ENCODE measurements at regions not wholly inside any gene's neighbourhood (a gene's known extent, or its start where the extent isn't known, plus 50 kb on each side); places are given as distances from the start of the nearest gene placed in this dataset.
A peak's percentile ranks its signal among the peaks of the same experiment; 100 is the strongest.

DNA sequence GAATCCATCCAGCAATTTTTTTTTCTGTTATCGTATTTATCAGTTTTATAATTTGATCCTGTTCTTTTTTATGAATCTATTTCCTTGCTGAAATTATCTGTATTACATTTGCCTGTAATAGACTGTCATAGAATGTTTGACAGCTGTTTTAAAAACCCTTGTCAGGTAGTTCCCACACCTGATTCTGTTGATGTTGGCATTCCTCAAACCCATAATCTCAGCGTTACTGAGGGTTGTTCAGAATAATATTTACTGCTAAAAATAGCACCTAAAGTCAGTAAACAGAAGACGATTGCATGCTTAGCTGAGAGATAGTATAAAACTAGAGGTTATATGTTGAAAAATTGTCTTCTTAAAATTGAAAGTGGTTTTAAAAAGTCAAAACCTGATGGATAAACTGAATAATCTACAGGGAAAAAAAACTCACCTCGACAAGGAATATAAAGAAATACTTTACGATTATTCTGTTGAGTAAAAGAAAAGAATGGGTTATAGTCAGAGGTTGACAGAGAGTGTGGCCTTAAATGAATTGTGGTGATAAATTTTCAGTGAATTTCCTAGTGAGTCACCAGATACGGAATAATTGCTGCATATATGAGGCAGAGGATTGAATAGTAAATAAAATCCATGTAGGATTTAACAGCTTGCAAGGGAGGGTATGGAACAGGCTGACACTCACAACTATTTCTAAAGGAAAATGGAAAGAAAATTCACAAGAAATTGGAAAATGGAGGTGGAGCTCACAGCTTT is 824.1 kb upstream of the IGFBP3 start:
- DNase-seq (no peak), ATAC-seq (ENCODE audit: poor library complexity) (peak; percentile 74)
- intact Hi-C loops (cut with DNase I): no loop called here

DNA sequence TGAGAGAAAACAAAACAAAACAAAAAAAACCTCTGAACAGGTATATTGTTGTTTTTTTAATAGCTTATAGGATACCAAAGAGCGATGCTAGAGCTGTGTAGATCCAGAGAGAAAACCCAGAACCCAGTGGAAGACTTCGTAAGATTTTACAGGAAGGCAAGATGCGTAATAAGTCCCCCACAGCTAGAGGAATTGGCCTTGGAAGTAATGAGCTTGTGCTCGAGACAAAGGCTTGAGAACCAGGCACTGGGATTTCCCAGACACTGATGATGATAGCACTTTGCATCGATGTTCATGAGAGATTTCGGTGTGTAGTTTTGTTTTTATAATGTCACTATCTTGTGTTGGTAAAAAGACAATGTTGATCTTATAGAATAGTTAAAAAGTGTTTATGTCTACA is 821.5 kb upstream of the IGFBP3 start:
- DNase-seq (no peak), ATAC-seq (ENCODE audit: poor library complexity) (no peak)
- intact Hi-C loops (cut with DNase I): no loop called here

DNA sequence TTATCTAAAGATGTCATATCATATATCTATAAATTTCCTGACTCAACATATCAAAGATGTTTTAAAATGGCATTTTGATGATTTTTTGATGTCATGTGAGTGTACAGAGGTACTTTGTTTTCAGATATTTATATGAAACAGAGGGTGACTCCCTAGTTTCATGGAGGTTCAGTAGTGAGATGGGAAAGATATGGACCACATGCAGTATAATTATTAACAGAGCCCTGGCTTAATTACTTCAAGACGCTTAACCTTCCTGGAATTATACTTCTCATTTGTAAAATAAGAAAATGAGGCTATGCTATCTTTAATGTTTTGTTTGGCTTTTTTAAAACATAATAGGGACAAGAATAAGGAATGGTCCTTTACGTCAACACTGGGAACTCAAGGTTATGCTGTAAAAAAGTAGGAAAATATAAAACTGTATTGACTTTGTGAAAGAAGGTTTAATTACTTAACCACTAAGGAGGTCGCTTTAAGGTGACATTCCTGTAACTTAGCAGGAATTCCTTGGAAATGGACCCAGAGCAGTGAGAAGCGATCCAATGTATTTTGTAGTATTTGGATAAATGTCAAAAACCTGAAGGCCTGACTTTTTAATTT is 821.0 kb upstream of the IGFBP3 start:
- no peak for ATAC-seq (ENCODE audit: poor library complexity)
- intact Hi-C loops (cut with DNase I): no loop called here
- DNase-seq: no peak

DNA sequence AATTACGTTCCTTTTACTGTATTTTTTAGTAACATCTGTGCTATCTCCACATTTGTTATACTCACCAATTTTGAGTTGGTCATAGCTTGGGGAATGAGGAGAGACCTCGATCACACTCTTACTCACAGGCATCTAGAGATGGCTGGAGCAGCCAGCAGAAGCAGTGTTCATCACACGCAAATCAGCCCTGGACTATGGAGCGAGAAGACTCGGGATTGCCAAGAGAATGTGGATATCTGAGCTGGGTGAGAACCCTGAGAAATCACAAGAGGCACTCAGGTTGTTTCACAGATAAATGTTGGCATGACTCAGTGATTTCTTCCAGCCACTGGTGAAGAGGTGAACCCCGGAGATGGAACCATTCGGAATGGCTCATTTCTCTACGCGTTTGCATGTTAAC is 820.1 kb upstream of the IGFBP3 start:
- intact Hi-C loops (cut with DNase I): no loop called here
- ATAC-seq (ENCODE audit: poor library complexity) (peak; percentile 61), DNase-seq (no peak)

- intact Hi-C loops (cut with DNase I): no loop called here
- ATAC-seq (ENCODE audit: poor library complexity) (peak; percentile 68), DNase-seq (no peak)
Measured at GRCh38 chr7:46739518-46740234, 818.6 kb upstream of the IGFBP3 start.

DNA sequence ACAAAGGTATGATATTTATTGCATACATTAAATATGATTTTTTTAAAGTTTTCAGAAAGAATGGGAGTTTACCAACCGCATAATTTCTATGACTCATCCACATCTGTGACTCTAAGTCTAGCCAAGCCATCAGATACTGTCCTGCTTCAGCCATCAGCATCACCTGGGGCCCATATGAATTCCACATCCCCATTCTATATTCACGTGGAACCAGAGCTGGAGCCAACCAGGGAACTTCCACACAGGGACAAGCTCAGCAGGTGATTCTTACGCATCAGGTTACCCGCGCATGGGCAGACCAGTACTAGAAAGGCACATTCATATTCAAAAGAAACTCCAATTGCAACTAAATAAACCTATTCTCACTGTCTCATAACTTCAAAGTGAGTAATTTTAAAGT is 817.7 kb upstream of the IGFBP3 start:
- DNase-seq: no peak
- intact Hi-C loops (cut with DNase I): no loop called here
- ATAC-seq (ENCODE audit: poor library complexity): no peak

DNA sequence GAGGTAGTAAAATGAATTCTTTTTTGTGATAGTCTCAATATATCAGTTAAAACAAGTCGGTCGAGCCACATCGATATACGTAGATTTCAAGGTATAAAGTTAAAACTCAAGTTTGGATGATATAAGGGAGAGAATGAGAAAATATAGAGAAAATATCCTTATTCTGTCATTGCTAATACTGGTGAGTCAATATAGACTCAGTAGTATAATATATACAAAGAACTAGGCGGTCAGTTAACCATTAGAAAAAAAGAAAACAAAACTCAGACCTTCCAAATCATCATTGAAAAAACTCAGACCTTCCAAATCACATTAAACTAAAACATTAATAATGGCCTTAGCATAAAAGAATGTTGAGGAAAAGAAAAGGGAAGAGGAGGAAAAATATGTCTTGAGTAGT is 817.1 kb upstream of the IGFBP3 start:
- intact Hi-C loops (cut with DNase I): no loop called here
- DNase-seq (no peak), ATAC-seq (ENCODE audit: poor library complexity) (no peak)

- intact Hi-C loops (cut with DNase I): no loop called here
- no peak for DNase-seq
- no peak for ATAC-seq (ENCODE audit: poor library complexity)
Measured at GRCh38 chr7:46725838-46726237, 804.8 kb upstream of the IGFBP3 start.

DNA sequence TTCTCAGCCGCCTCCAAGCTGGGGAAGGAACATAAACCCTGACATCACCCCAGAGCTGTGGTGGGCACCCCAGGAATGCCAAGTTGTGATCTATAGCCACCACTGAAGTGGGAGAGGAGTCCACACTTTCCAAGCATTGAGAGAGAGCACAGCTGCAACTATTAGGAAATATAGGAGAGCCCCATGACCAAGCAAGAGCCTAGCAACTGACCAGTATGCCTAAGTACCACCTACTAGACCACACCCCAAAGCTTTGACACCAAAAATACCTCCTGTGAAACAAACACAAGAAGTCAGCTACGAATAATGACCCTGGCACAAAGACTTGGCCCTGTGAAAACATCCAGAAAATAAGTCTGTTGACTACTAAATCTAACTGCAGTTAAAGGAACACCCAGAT is 804.1 kb upstream of the IGFBP3 start:
- intact Hi-C loops (cut with DNase I): no loop called here
- DNase-seq (no peak), ATAC-seq (ENCODE audit: poor library complexity) (no peak)

DNA sequence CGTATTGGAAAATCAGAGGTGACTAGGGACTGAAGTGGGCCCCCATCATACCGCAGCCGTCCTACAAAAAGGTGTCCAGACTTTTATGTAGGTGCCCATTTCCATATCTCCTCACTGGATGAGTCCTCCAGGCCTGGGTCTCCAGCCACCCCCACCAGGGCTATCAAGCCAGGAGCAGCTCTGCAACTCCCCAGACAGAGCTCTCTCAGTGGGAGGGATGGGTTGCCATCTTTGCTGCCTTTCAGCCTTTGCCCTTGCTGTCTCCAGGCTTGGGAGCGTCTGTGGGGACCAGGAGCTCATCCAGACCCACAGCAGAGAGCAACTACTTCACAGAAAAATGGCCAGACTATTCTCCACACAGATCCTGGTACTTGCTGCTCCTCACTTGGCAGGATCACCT is 802.7 kb upstream of the IGFBP3 start:
- intact Hi-C loops (cut with DNase I): no loop called here
- DNase-seq (no peak), ATAC-seq (ENCODE audit: poor library complexity) (no peak)

- no peak for DNase-seq
- intact Hi-C loops (cut with DNase I): no loop called here
- no peak for ATAC-seq (ENCODE audit: poor library complexity)
Measured at GRCh38 chr7:46723003-46723402, 801.9 kb upstream of the IGFBP3 start.

DNA sequence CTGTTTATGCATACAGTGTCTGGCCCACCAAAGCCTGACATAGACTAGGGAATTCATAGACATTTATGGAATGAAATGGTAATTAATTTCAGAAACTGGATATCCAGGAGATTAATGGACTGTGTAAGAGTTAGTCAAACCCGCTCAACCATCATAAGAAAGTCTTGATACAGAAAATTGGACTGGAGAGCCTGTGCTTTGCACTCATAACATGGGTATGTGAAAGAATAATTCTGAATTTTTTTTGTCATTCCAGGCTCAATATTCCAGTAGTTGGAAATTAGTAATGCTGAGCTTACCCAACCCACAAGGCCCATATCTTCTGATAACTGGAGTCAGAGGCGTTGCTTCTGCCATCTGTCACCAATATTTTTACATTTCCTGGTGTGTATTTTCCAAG is 799.7 kb upstream of the IGFBP3 start:
- DNase-seq: no peak
- intact Hi-C loops (cut with DNase I): no loop called here
- no peak for ATAC-seq (ENCODE audit: poor library complexity)

DNA sequence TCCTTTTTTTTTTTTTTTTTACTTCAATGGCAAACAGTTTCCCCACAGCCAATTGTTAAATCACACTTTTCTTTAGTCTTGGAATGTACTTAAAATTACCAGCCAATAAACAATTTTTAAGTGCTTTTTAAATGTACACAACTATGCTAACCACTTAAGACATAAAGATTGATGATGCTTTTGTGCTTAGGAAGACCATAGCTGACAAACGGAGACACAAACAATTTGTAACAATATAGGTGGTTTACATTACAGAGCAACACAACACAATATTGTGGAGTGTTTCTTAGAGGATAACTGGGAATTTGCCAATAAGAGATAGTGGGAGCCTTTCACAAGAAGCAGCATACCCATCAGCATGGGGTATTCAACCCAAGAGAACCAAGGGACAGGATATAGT is 798.5 kb upstream of the IGFBP3 start:
- no peak for ATAC-seq (ENCODE audit: poor library complexity)
- intact Hi-C loops (cut with DNase I): no loop called here

DNA sequence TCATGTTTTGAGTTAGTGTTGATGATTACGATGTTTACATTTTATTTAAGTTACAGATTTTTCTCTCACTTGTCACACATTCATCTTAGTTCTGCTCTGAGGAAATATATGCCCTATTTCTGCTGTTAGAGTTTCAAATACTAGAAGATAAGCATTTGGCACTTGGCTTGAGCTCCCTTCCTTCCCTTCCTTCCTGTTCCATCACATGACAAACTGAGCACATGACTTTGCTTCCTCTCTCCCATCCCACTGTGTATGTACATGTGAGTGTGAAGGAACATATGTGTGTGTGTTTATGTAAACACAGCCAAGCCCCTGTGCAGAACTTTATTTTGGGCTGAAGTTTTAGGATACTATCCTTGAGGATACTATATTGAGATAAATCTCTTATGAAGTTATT is 795.9 kb upstream of the IGFBP3 start:
- ATAC-seq (ENCODE audit: poor library complexity): no peak
- no peak for DNase-seq
- intact Hi-C loops (cut with DNase I): no loop called here

More for the DNA sequence above, 798.5 kb upstream of the IGFBP3 start:
- DNase-seq: no peak

DNA sequence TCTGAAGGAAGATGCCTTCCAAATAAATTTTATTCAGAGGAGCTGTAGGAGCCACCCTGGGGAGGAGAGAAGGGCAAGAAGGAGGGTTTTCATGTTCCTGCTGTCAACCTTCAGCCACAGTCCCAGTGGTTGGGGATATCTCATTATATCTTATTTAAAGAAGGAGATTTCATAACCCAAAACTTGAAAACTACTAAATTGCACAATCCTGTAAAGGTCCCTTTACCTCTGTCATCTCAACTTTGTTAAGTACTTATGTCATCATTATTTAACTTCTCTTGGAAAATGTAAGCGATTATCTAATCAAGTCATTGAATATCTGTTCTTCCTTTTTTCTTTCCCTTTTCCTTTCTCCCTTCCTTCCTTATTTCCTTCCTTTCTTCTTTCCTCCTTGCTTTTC is 794.5 kb upstream of the IGFBP3 start:
- ATAC-seq (ENCODE audit: poor library complexity): no peak
- DNase-seq: no peak
- intact Hi-C loops (cut with DNase I): no loop called here

DNA sequence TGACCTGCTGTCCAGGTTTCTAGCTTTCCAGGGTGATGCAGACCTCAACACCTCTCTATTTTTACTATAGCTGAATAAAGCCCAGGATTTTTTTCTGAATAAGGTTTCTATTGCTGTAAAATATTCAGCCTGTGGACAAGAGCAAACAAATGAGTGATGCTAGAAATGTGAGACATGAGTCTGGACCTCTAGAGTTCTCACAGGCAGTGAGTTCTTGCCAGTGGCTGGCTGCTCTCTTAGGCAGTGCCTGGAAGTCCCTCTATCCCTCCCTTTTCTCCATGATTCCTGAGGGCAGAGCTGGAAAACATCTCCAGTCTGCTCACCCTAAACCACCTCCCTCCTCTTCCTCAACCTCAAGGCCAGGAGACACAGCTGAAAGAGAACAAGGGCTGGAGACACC is 793.8 kb upstream of the IGFBP3 start:
- DNase-seq: no peak
- intact Hi-C loops (cut with DNase I): no loop called here
- ATAC-seq (ENCODE audit: poor library complexity): no peak

- peak; percentile 67 for ATAC-seq (ENCODE audit: poor library complexity)
- DNase-seq: no peak
- intact Hi-C loops (cut with DNase I): no loop called here
Measured at GRCh38 chr7:46713868-46714596, 793.0 kb upstream of the IGFBP3 start.

GRCh38 chr7:46710927-46711326 is 789.9 kb upstream of the IGFBP3 start:
- intact Hi-C loops (cut with DNase I): no loop called here
- DNase-seq (no peak), ATAC-seq (ENCODE audit: poor library complexity) (no peak)

DNA sequence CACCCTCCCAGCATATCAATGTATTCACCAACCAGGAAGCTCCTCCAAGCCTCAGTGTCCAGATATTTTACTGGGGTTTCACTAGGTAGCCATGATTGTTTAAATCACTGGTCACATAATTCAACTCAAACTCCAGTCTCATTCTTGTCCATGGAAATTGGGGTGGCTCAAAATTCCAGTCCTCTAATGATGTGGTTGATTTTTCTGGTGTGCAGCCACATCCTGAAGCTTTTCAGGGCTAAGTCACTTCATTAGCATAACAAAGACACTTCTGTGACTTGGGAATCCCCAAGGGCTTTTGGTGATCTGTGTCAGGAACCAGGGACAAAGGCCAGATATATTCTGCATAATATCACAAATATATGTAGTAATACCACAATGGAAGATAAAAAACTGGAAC is 786.9 kb upstream of the IGFBP3 start:
- intact Hi-C loops (cut with DNase I): loop anchor here (10.0 kb wide), 1 partner anchor 387 kb away; no protein-coding TSS in a partner anchor
- DNase-seq (no peak), ATAC-seq (ENCODE audit: poor library complexity) (no peak)
